H1 (cell line): ENCODE measurements at regions not wholly inside any gene's neighbourhood (a gene's known extent, or its start where the extent isn't known, plus 50 kb on each side); places are given as distances from the start of the nearest gene placed in this dataset.
"Not testable (repeated sequence)": the region's sequence is repeated elsewhere in the genome, so short reads cannot be mapped to it uniquely, and the experiment has no call there.

Experiments
- CTCF ChIA-PET: fragments of 300-600 bp; sonication (Branson Sonifier 250); formaldehyde crosslinking; loops from one replicate; lab custom pipeline; 2021; ENCODE audit not compliant: partially characterized antibody; lab: Charles Lee
- POLR2A ChIA-PET: fragments of 300-600 bp; sonication (Branson Sonifier 250); formaldehyde crosslinking; loops from one replicate; lab custom pipeline; 2021; ENCODE audit warnings: inconsistent platforms; ENCODE audit not compliant: partially characterized antibody; lab: Charles Lee
- DNase-seq, 2 experiments: peaks; one replicate each; pipeline versions ENCODE4 v3.0.0 to v3.0.0-alpha.2; 2010 to 2022; ENCODE audit warnings: low spot score in 2 of 2, low read depth in 1 of 2, mixed read lengths in 1 of 2
- FAIRE-seq: peaks from 2 replicates; lab custom pipeline; 2011; peaks lifted over from hg19 to GRCh38; lab: Jason Lieb, UNC
- H2AFZ ChIP-seq: 2 replicates; pipeline ENCODE4 v1.8.1; 2012; ENCODE audit warnings: low read length, inconsistent platforms
- H2AK5ac ChIP-seq: 2 replicates; pipeline ENCODE4 v1.6.1; 2013; ENCODE audit warnings: low read depth, low read length
- H2BK120ac ChIP-seq: replicated peaks from 2 replicates; pipeline ENCODE3; 2013; ENCODE audit warnings: low read depth, low read length, inconsistent platforms
- H2BK12ac ChIP-seq: 2 replicates; pipeline ENCODE4 v1.6.1; 2013; ENCODE audit warnings: low read depth, low read length
- H2BK15ac ChIP-seq: 2 replicates; pipeline ENCODE4 v1.6.1; 2013; ENCODE audit warnings: low read length
- H2BK20ac ChIP-seq: 2 replicates; pipeline ENCODE4 v1.6.1; 2013; ENCODE audit warnings: low read length
- H2BK5ac ChIP-seq: 2 replicates; pipeline ENCODE4 v1.6.1; 2013; ENCODE audit warnings: low read depth, low read length
- H3K14ac ChIP-seq: 2 replicates; pipeline ENCODE4 v1.6.1; 2013; ENCODE audit warnings: inconsistent platforms; ENCODE audit not compliant: insufficient read length
- H3K18ac ChIP-seq: 2 replicates; pipeline ENCODE4 v1.6.1; 2013; ENCODE audit warnings: low read length; ENCODE audit errors: extremely low read depth
- H3K23ac ChIP-seq: 2 replicates; pipeline ENCODE4 v1.6.1; 2013; ENCODE audit warnings: inconsistent platforms; ENCODE audit not compliant: insufficient read length
- H3K23me2 ChIP-seq: 2 replicates; pipeline ENCODE4 v1.6.1; 2013; ENCODE audit warnings: low read depth, low read length
- H3K27ac ChIP-seq: 2 replicates; pipeline ENCODE4 v1.6.1; 2011; ENCODE audit warnings: low read depth, low read length, inconsistent platforms
- H3K27me3 ChIP-seq, 4 experiments: replicated peaks in 1 of 4; 1 replicate in 1 of 4; 2 replicates in 3 of 4; pipeline versions ENCODE4 v1.6.1 to v1.8.1; 2011 to 2013; ENCODE audit warnings: low read length in 3 of 4, mild to moderate bottlenecking in 3 of 4, inconsistent platforms in 2 of 4, mixed read lengths in 2 of 4, moderate library complexity in 1 of 4; ENCODE audit not compliant: control insufficient read depth in 3 of 4, insufficient read depth in 3 of 4; ENCODE audit errors: extremely low read depth in 1 of 4
- H3K36me3 ChIP-seq, 4 experiments: 2 replicates each; pipeline versions ENCODE4 v1.6.1 to v1.8.1; 2011 to 2013; ENCODE audit warnings: mild to moderate bottlenecking in 4 of 4, low read length in 3 of 4, moderate library complexity in 2 of 4, control low read depth in 1 of 4, inconsistent platforms in 1 of 4; ENCODE audit not compliant: insufficient read depth in 4 of 4, control insufficient read depth in 2 of 4
- H3K4ac ChIP-seq: replicated peaks from 2 replicates; pipeline ENCODE3; 2013; ENCODE audit warnings: low read length, low read depth, mixed read lengths, inconsistent platforms; ENCODE audit not compliant: insufficient read length
- H3K4me1 ChIP-seq, 4 experiments: replicated peaks in 1 of 4; 1 replicate in 1 of 4; 2 replicates in 3 of 4; pipeline versions ENCODE4 v1.6.1 to v1.8.1; 2011 to 2013; ENCODE audit warnings: low read length in 3 of 4, inconsistent platforms in 2 of 4, mixed read lengths in 1 of 4; ENCODE audit not compliant: insufficient read depth in 4 of 4, control insufficient read depth in 3 of 4
- H3K4me2 ChIP-seq, 2 experiments: 2 replicates each; pipeline versions ENCODE4 v1.6.1 to v1.8.1; 2011 to 2013; ENCODE audit warnings: low read depth in 2 of 2, low read length in 2 of 2, control low read depth in 1 of 2, inconsistent platforms in 1 of 2, mild to moderate bottlenecking in 1 of 2; ENCODE audit not compliant: insufficient read depth in 1 of 2
- H3K4me3 ChIP-seq, 4 experiments: fragments of 200-600, 300-600 bp in 1 of 4; sonication (generic), shearing (Covaris generic), sonication (Bioruptor Twin) in 1 of 4; 2 replicates each; pipeline versions ENCODE4 v1.5.1 to v1.8.1; 2011 to 2016; ENCODE audit warnings: low read length in 4 of 4, low read depth in 3 of 4, control low read depth in 2 of 4, inconsistent platforms in 2 of 4, mild to moderate bottlenecking in 2 of 4, mixed read lengths in 1 of 4, moderate library complexity in 1 of 4; ENCODE audit not compliant: insufficient read depth in 2 of 4; ENCODE audit errors: extremely low read depth in 1 of 4
- H3K56ac ChIP-seq: replicated peaks from 2 replicates; pipeline ENCODE3; 2013; ENCODE audit warnings: low read depth, mild to moderate bottlenecking, mixed read lengths, low read length, inconsistent platforms; ENCODE audit not compliant: insufficient read length
- H3K79me1 ChIP-seq: 2 replicates; pipeline ENCODE4 v1.6.1; 2013; ENCODE audit warnings: low read depth, low read length, control low read depth
- H3K79me2 ChIP-seq, 2 experiments: 2 replicates each; pipeline versions ENCODE4 v1.6.1 to v1.8.1; 2012 to 2013; ENCODE audit warnings: low read length in 2 of 2, mild to moderate bottlenecking in 2 of 2, inconsistent platforms in 1 of 2; ENCODE audit not compliant: insufficient read depth in 2 of 2, control insufficient read depth in 1 of 2
- H3K9ac ChIP-seq, 4 experiments: replicated peaks in 1 of 4; 1 replicate in 1 of 4; 2 replicates in 3 of 4; pipeline versions ENCODE4 v1.6.1 to v1.8.1; 2011 to 2013; ENCODE audit warnings: low read depth in 3 of 4, low read length in 3 of 4, control low read depth in 2 of 4, mild to moderate bottlenecking in 2 of 4, moderate library complexity in 2 of 4, inconsistent platforms in 1 of 4; ENCODE audit errors: extremely low read depth in 1 of 4
- H3K9me3 ChIP-seq, 2 experiments: 2 replicates each; pipeline versions ENCODE4 v1.6.1 to v1.8.1; 2012 to 2013; ENCODE audit warnings: mild to moderate bottlenecking in 2 of 2, moderate library complexity in 2 of 2, control low read depth in 1 of 2, inconsistent platforms in 1 of 2, low read depth in 1 of 2, low read length in 1 of 2, mixed read lengths in 1 of 2; ENCODE audit not compliant: insufficient read depth in 2 of 2
- H4K20me1 ChIP-seq, 2 experiments: replicated peaks in 1 of 2; 2 replicates each; pipeline versions ENCODE3 to v1.8.1; 2011 to 2013; ENCODE audit warnings: inconsistent platforms in 2 of 2, low read length in 2 of 2, mild to moderate bottlenecking in 1 of 2; ENCODE audit not compliant: insufficient read depth in 2 of 2, control insufficient read depth in 1 of 2
- H4K5ac ChIP-seq: 2 replicates; pipeline ENCODE4 v1.6.1; 2013; ENCODE audit warnings: low read length, low read depth, mixed read lengths, inconsistent platforms; ENCODE audit not compliant: insufficient read length
- H4K8ac ChIP-seq: 2 replicates; pipeline ENCODE4 v1.8.0; 2013; ENCODE audit warnings: mild to moderate bottlenecking, moderate library complexity, low read length, inconsistent platforms; ENCODE audit not compliant: insufficient read depth; ENCODE audit errors: extremely low read depth
- H4K91ac ChIP-seq: replicated peaks from 2 replicates; pipeline ENCODE3; 2013; ENCODE audit warnings: low read length, mixed read lengths, inconsistent platforms; ENCODE audit not compliant: insufficient read length
- WGBS, 2 experiments: shearing (Covaris generic) in 1 of 2; methylation state at CpG; one replicate each; pipeline versions ENCODE4 v1.1.6 to v1.1.7; 2013 to 2015; ENCODE audit warnings: low lambda C conversion rate in 2 of 2, mixed read lengths in 2 of 2, inconsistent platforms in 1 of 2, low coverage in 1 of 2, missing lambda C conversion rate in 1 of 2; ENCODE audit not compliant: insufficient replicate concordance in 2 of 2, insufficient coverage in 1 of 2, insufficient read length in 1 of 2; ENCODE audit errors: extremely low coverage in 1 of 2, missing lambda C conversion rate in 1 of 2; 5-methylcytosine and 5-hydroxymethylcytosine counted together

- H3K27me3 ChIP-seq, H2AFZ ChIP-seq, H3K23me2 ChIP-seq, H4K5ac ChIP-seq, H3K56ac ChIP-seq, H2BK15ac ChIP-seq, H3K18ac ChIP-seq, H2AK5ac ChIP-seq, POLR2A ChIA-PET, H3K79me1 ChIP-seq, H3K9ac ChIP-seq, FAIRE-seq, H3K4me1 ChIP-seq, H2BK12ac ChIP-seq, H4K8ac ChIP-seq, H3K23ac ChIP-seq, H3K4ac ChIP-seq, H3K79me2 ChIP-seq, H4K20me1 ChIP-seq, H2BK120ac ChIP-seq, H4K91ac ChIP-seq, H2BK5ac ChIP-seq, H2BK20ac ChIP-seq, H3K27ac ChIP-seq, H3K9me3 ChIP-seq, H3K14ac ChIP-seq: not testable (repeated sequence)
- H3K36me3 ChIP-seq, result peaks cover 0 to 16% (median 0%) of the 10 kb centered on the region in 4 experiments; a peak in 1 of 8 replicates
- peak overlapping the region in 1 of 2 experiments; percentile 68; a peak in 1 of 4 replicates for H3K4me2 ChIP-seq
- DNase-seq, result peak in 1 of 2 experiments; percentile 55
- peak overlapping the region in 1 of 4 experiments; percentile 10; a peak in 2 of 8 replicates for H3K4me3 ChIP-seq
- 34% methylated on average over 4 of the region's 20 CpGs; no CpG with 5 or more reads in 1 of the 2 experiments for WGBS, 2 experiments
- CTCF ChIA-PET, result interaction anchor here (1.2 kb wide), 1 partner anchor 42 kb away, joined by 3 read pairs; no protein-coding TSS in a partner anchor
Observed at GRCh38 chr12:5121784-5122183, 78.1 kb downstream of the KCNA5 start.
